ENCODE measurements at regions not wholly inside any gene's neighbourhood (a gene's known extent, or its start where the extent isn't known, plus 50 kb on each side); places are given as distances from the start of the nearest gene placed in this dataset.

DNA sequence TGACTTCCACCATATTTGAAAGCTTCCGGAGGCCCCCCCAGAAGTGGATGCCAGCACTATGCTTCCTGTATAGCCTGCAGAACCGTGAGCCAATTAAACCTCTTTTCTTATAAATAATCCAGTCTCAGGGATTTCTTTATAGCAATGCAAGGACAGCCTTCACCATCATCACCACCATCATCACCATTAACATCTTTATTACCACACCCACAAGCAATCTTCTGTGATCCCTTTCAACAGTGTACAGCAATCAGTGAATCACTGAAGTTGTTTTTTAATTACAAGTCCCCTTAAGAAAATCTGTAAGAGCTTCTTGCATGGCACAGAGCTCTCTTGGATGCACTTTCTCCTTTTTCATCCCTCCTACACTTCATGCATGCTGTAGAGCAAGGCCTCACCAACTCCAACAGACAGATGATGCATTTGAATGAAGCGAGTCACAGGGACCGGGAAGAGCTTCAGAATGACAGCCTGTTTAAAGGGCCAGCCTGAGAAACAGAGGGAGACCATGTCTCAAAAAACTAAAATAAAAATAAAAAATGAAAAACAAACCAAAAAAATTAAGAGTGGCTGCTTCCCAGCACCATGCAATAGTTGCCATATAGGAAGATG lies 83.6 kb upstream of the VASH1 start:
- TF ChIP-seq, protein P1, sequence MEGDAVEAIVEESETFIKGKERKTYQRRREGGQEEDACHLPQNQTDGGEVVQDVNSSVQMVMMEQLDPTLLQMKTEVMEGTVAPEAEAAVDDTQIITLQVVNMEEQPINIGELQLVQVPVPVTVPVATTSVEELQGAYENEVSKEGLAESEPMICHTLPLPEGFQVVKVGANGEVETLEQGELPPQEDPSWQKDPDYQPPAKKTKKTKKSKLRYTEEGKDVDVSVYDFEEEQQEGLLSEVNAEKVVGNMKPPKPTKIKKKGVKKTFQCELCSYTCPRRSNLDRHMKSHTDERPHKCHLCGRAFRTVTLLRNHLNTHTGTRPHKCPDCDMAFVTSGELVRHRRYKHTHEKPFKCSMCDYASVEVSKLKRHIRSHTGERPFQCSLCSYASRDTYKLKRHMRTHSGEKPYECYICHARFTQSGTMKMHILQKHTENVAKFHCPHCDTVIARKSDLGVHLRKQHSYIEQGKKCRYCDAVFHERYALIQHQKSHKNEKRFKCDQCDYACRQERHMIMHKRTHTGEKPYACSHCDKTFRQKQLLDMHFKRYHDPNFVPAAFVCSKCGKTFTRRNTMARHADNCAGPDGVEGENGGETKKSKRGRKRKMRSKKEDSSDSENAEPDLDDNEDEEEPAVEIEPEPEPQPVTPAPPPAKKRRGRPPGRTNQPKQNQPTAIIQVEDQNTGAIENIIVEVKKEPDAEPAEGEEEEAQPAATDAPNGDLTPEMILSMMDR (IDR thresholded peaks at IDR 0.05): no peak
- no peak for TF ChIP-seq POLR2A (IDR thresholded peaks at IDR 0.05)

Measured in adrenal gland (tissue), 5 donors.